ENCODE measurements at regions not wholly inside any gene's neighbourhood (a gene's known extent, or its start where the extent isn't known, plus 50 kb on each side); places are given as distances from the start of the nearest gene placed in this dataset.

DNA sequence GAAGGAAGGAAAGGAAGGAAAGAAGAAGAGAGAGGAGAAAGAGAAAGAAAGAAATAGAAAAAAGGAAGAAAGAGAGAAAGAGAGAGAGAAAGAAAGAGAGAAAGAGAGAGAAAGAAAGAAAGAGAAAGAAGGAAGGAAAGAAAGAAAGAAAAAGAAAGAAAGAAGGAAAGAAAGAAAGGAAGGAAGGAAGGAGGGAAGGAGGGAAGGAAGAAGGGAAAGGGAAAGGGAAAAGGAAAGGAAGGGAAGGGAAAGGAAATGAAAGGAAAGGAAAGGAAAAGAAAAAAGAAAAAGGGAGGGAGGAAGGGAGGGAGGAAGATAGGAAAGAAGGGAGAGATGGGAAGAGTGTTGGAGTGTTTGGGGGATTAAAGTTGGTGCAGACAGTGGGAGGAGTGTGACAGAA lies 450.1 kb downstream of the GBE1 start:
- TF ChIP-seq, protein P1, sequence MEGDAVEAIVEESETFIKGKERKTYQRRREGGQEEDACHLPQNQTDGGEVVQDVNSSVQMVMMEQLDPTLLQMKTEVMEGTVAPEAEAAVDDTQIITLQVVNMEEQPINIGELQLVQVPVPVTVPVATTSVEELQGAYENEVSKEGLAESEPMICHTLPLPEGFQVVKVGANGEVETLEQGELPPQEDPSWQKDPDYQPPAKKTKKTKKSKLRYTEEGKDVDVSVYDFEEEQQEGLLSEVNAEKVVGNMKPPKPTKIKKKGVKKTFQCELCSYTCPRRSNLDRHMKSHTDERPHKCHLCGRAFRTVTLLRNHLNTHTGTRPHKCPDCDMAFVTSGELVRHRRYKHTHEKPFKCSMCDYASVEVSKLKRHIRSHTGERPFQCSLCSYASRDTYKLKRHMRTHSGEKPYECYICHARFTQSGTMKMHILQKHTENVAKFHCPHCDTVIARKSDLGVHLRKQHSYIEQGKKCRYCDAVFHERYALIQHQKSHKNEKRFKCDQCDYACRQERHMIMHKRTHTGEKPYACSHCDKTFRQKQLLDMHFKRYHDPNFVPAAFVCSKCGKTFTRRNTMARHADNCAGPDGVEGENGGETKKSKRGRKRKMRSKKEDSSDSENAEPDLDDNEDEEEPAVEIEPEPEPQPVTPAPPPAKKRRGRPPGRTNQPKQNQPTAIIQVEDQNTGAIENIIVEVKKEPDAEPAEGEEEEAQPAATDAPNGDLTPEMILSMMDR (IDR thresholded peaks at IDR 0.05; ENCODE audit: control insufficient read depth, insufficient read depth, low read depth, low read length, missing control alignments): no peak
- H3K4me3 ChIP-seq (ENCODE audit: control insufficient read depth, low read depth, low read length): no peak overlapping the region
- no peak for DNase-seq (ENCODE audit: low read depth)

DNA sequence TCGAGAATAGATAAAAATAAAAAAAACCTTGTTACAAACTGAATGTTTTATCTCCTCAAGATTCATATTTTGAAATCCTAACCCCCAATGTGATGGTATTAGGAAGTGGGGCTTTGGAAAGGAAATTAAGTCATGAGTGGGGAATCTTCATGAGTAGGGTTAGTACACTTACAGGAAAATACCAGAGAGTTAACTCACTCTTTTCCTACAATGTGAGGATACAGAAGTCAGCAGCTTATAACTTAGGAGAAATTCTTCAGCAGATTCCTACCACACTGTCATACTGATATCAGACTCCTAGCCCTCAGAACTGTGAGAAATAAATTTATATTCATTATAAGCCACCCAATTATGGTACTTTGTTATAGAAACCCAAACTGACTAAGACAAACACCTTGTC lies 453.1 kb downstream of the GBE1 start:
- DNase-seq (ENCODE audit: low read depth): no peak
- no peak overlapping the region for H3K4me3 ChIP-seq (ENCODE audit: control insufficient read depth, low read depth, low read length)
- TF ChIP-seq, protein P1 (IDR thresholded peaks at IDR 0.05; ENCODE audit: control insufficient read depth, insufficient read depth, low read depth, low read length, missing control alignments): no peak

DNA sequence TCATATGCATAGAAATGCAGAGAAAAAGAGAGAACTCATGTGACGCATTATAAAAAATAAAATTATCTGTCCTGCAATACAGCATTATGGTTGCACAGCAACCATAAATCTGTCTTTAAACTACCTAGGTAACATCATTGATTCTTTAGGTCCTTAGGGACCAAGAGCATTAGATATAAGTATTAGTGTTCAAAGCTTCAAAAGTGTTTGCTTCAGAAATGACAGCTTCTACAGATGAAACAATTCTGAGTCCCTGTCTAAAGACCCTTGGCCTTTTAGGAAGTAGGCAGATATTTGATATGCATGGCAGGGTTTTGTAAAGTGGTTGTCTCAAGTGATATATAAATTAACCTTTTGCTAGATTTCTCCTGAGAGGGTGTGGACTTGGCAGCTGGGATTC lies 454.2 kb downstream of the GBE1 start:
- TF ChIP-seq, protein P1 (IDR thresholded peaks at IDR 0.05; ENCODE audit: control insufficient read depth, insufficient read depth, low read depth, low read length, missing control alignments): no peak
- DNase-seq (ENCODE audit: low read depth): no peak
- no peak overlapping the region for H3K4me3 ChIP-seq (ENCODE audit: control insufficient read depth, low read depth, low read length)

DNA sequence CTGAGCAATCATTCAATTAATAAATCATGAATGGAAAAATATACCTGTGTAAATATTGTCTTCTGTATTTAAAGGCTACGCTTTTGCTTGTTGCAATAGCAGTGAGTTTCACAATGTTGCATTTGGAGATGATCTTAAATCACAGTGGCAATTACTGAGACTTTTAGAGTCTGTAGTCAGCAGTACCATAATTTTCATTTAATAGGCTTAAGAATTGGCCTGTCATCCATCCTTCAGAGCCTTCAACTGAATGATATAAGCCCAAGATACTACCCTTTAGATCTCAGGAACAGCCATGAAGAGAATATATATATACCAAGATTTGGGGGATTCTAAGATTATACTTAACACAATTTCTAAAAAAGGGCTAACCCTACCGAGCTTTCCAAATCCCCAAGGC lies 458.1 kb downstream of the GBE1 start:
- H3K4me3 ChIP-seq (ENCODE audit: control insufficient read depth, low read depth, low read length): no peak overlapping the region
- no peak for DNase-seq (ENCODE audit: low read depth)
- TF ChIP-seq, protein P1 (IDR thresholded peaks at IDR 0.05; ENCODE audit: control insufficient read depth, insufficient read depth, low read depth, low read length, missing control alignments): no peak

DNA sequence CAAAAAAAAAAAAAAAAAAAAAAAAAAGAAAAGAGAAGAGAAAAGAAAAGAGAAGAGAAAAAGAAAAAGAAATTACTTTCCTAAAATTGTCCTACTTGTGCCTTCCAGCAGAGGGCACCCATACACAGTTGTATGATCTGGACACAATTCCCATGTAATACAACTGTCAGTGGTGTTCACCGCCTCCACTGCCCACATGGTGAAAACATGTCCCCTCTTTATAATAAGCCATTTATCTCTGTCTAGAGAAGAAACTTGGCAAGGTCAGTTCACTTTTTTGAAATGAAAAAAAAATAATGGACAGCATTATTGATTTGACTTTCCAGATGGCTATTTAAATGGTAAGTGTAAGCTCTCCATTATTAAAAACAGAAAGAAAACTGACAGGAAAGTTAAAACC lies 459.4 kb downstream of the GBE1 start:
- no peak for DNase-seq (ENCODE audit: low read depth)
- TF ChIP-seq, protein P1 (IDR thresholded peaks at IDR 0.05; ENCODE audit: control insufficient read depth, insufficient read depth, low read depth, low read length, missing control alignments): peak; percentile 67

DNA sequence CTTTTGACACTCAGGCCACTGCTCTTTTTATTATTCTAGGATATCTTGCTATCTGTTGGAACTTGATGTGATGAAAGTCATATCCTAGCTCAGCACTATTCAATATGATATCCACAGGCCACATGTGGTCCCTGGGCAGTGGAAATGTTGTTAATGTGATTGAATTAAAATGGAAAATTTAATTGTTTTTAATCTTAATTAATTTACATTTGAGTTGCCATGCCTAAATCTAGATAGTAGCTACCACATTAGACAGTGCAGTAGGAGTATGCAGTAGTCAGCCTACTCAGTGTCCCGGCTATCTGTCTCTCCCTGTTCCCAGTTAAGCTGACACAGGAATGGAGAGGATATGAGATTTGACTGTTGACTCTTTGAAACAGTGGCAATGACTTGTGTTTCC lies 460.2 kb downstream of the GBE1 start:
- H3K4me3 ChIP-seq (ENCODE audit: control insufficient read depth, low read depth, low read length): no peak overlapping the region
- TF ChIP-seq, protein P1 (IDR thresholded peaks at IDR 0.05; ENCODE audit: control insufficient read depth, insufficient read depth, low read depth, low read length, missing control alignments): no peak
- no peak for DNase-seq (ENCODE audit: low read depth)

More for the DNA sequence above, 459.4 kb downstream of the GBE1 start:
- no peak overlapping the region for H3K4me3 ChIP-seq (ENCODE audit: control insufficient read depth, low read depth, low read length)
